K562 (cell line): ENCODE measurements at regions not wholly inside any gene's neighbourhood (a gene's known extent, or its start where the extent isn't known, plus 50 kb on each side); places are given as distances from the start of the nearest gene placed in this dataset.

Source experiments
- ATAC-seq: fragments of 200-7000 bp; cut with Tn5 transposase; 3 replicates; pipeline ENCODE4 v1.9.1; 2020; ENCODE audit warnings: moderate library complexity
- BruUV-seq: library from RNA; stranded (reverse); fragments of 400-500 nt; replicated peaks from 2 replicates; lab custom pipeline; 2021; lab: Mats Ljungman, UMichigan
- CTCF ChIA-PET: fragments of 300-600 bp; formaldehyde crosslinking; extraction: SDS; loops from one replicate; lab custom pipeline; 2021; ENCODE audit warnings: low intra/inter-chr PET ratio; lab: Yijun Ruan, JAX
- POLR2A ChIA-PET: fragments of 300-600, 350-650 bp; sonication (Branson Sonifier 250); formaldehyde crosslinking; extraction: SDS; loops from one replicate; lab custom pipeline; 2021; ENCODE audit warnings: antibody characterized with exemption, inconsistent platforms; lab: Yijun Ruan, JAX
- DNase-seq, 4 experiments: peaks; one replicate each; pipeline versions ENCODE4 v3.0.0 to v3.0.0-alpha.2; 2011 to 2018; ENCODE audit warnings: low spot score in 3 of 4, mixed read lengths in 3 of 4; ENCODE audit errors: extremely low read depth in 1 of 4
- FAIRE-seq: peaks from 2 replicates; lab custom pipeline; 2011; peaks lifted over from hg19 to GRCh38; lab: Jason Lieb, UNC
- H2AFZ ChIP-seq: 2 replicates; pipeline ENCODE4 v1.6.0; 2011; ENCODE audit warnings: low read depth, low read length, control low read depth, inconsistent platforms
- H3K27ac ChIP-seq: fragments of 200-600 bp; 3 replicates; pipeline ENCODE4 v1.8.0; 2011; ENCODE audit warnings: low read depth, mild to moderate bottlenecking, control low read depth, inconsistent platforms, low read length, moderate library complexity, mixed read lengths; ENCODE audit errors: extremely low read depth
- H3K27me3 ChIP-seq, 2 experiments: fragments of 300-600 bp in 1 of 2; 2 replicates in 1 of 2; 3 replicates in 1 of 2; pipeline versions ENCODE4 v1.6.0 to v1.8.0; 2011; ENCODE audit warnings: inconsistent platforms in 2 of 2, low read length in 2 of 2, mild to moderate bottlenecking in 1 of 2, mixed read lengths in 1 of 2, moderate library complexity in 1 of 2; ENCODE audit not compliant: control insufficient read depth in 2 of 2, insufficient read depth in 2 of 2
- H3K36me3 ChIP-seq: fragments of 300-600 bp; 3 replicates; pipeline ENCODE4 v1.8.0; 2011; ENCODE audit warnings: mild to moderate bottlenecking, low read length, inconsistent platforms; ENCODE audit not compliant: control insufficient read depth, insufficient read depth
- H3K4me1 ChIP-seq, 2 experiments: fragments of 200-600 bp in 1 of 2; replicated peaks in 1 of 2; 2 replicates in 1 of 2; 3 replicates in 1 of 2; pipeline versions ENCODE4 v1.5.1 to v1.8.0; 2011; ENCODE audit warnings: inconsistent platforms in 2 of 2, low read length in 2 of 2, mild to moderate bottlenecking in 1 of 2, mixed read lengths in 1 of 2, moderate library complexity in 1 of 2; ENCODE audit not compliant: control insufficient read depth in 2 of 2, insufficient read depth in 2 of 2
- H3K4me2 ChIP-seq: 2 replicates; pipeline ENCODE4 v1.6.1; 2011; ENCODE audit warnings: low read length, control low read depth, inconsistent platforms, mixed read lengths; ENCODE audit not compliant: insufficient read depth
- H3K4me3 ChIP-seq: fragments of 200-600 bp; sonication (generic), shearing (Covaris generic); 2 replicates; pipeline ENCODE4 v1.5.1; 2016; ENCODE audit warnings: control low read depth, inconsistent platforms
- H3K79me2 ChIP-seq: fragments of 200-600 bp; 3 replicates; pipeline ENCODE4 v1.8.0; 2011; ENCODE audit warnings: low read length, inconsistent platforms; ENCODE audit not compliant: control insufficient read depth, insufficient read depth
- H3K9ac ChIP-seq, 2 experiments: 2 replicates each; pipeline versions ENCODE4 v1.6.0 to v1.6.1; 2011; ENCODE audit warnings: low read depth in 2 of 2, low read length in 2 of 2, control low read depth in 1 of 2, inconsistent platforms in 1 of 2, mild to moderate bottlenecking in 1 of 2, mixed read lengths in 1 of 2; ENCODE audit not compliant: insufficient read depth in 1 of 2
- H3K9me1 ChIP-seq: one replicate; pipeline ENCODE4 v1.6.0; 2011; ENCODE audit warnings: inconsistent platforms, mild to moderate bottlenecking, low read length, moderate library complexity; ENCODE audit not compliant: control insufficient read depth, insufficient read depth
- H3K9me3 ChIP-seq: replicated peaks from 2 replicates; pipeline ENCODE4 v1.5.1; 2011; ENCODE audit warnings: low read depth, low read length, inconsistent platforms; ENCODE audit not compliant: control insufficient read depth, insufficient read depth
- H4K20me1 ChIP-seq: replicated peaks from 2 replicates; pipeline ENCODE4 v1.6.1; 2011; ENCODE audit warnings: low read length, inconsistent platforms, mixed read lengths; ENCODE audit not compliant: control insufficient read depth, insufficient read depth
- E2F3 ChIP-seq: fragments of 250-450 bp; sonication (Bioruptor Pico); IDR thresholded peaks from 2 replicates; pipeline ENCODE4 v1.4.0; 2020; ENCODE audit warnings: mild to moderate bottlenecking
- GABPB1 ChIP-seq: sonication (generic); formaldehyde crosslinking; IDR thresholded peaks from 2 replicates; pipeline ENCODE4 v1.8.0; 2022; ENCODE audit warnings: mild to moderate bottlenecking, missing genetic modification reagents
- MBD1 ChIP-seq: fragments of 250-450 bp; sonication (Bioruptor Pico); IDR thresholded peaks from 2 replicates; pipeline ENCODE4 v1.8.0; 2022; ENCODE audit warnings: inconsistent platforms
- SIN3A ChIP-seq, 2 experiments: fragments of 150-350 bp in 1 of 2; IDR thresholded peaks; 2 replicates each; pipeline ENCODE4 v1.6.1; 2011 to 2016; ENCODE audit warnings: borderline replicate concordance in 2 of 2, low read depth in 2 of 2, low read length in 2 of 2, mild to moderate bottlenecking in 2 of 2, moderate library complexity in 2 of 2; ENCODE audit not compliant: control insufficient read depth in 1 of 2
- TAF1 ChIP-seq: IDR thresholded peaks from 2 replicates; pipeline ENCODE4 v1.6.1; 2011; ENCODE audit warnings: mild to moderate bottlenecking, low read length, moderate library complexity; ENCODE audit not compliant: insufficient read depth, control insufficient read depth, severe bottlenecking; ENCODE audit errors: extremely low read depth
- ZFP30 ChIP-seq: fragments of 250-450 bp; sonication (Bioruptor Pico); IDR thresholded peaks from 2 replicates; pipeline ENCODE4 v1.8.0; 2022; ENCODE audit warnings: moderate library complexity, mild to moderate bottlenecking, inconsistent platforms, borderline replicate concordance
- ZNF764 ChIP-seq: fragments of 250-450 bp; sonication (Bioruptor Pico); IDR thresholded peaks from 2 replicates; pipeline ENCODE4 v1.4.0; 2020; ENCODE audit warnings: low read depth, mild to moderate bottlenecking, moderate library complexity
- WGBS: fragments of 100-300 bp; shearing (Covaris generic); methylation state at CpG from one replicate; pipeline ENCODE4 v1.1.6; 2016; ENCODE audit warnings: low coverage, mixed read lengths; ENCODE audit not compliant: insufficient coverage; ENCODE audit errors: missing lambda C conversion rate; 5-methylcytosine and 5-hydroxymethylcytosine counted together
- in situ Hi-C: fragments of 300-500 bp; cut with MboI; formaldehyde crosslinking; loops from 4 replicates; pipeline ENCODE4 v1.15.0; 2018; ENCODE audit warnings: inconsistent platforms, mixed read lengths
- intact Hi-C: fragments of 100-400 bp; cut with micrococcal nuclease; formaldehyde crosslinking; loops from 2 replicates; pipeline ENCODE4 v1.14.2; 2022

GRCh38 chr10:10132009-10132408, 885.7 kb upstream of the CELF2 start:
- H3K4me1 ChIP-seq: no peaks in the 10 kb centered on the region
- no peaks in the 10 kb centered on the region for H3K9me1 ChIP-seq
- H3K4me3 ChIP-seq: no peak overlapping the region
- no peaks in the 10 kb centered on the region for H3K79me2 ChIP-seq
- intact Hi-C loops (no loop called here), in situ Hi-C loops (no loop called here)
- FAIRE-seq (no peak), DNase-seq (no peak), ATAC-seq (no peak)
- H2AFZ ChIP-seq: no peak overlapping the region
- no peaks in the 10 kb centered on the region for H3K27me3 ChIP-seq
- ChIA-PET CTCF (no interaction called here), POLR2A (no interaction called here)
- TF ChIP-seq E2F3 (CRISPR knock-in tag) (no peak), SIN3A (IDR thresholded peaks at IDR 0.05; ENCODE audit: borderline replicate concordance in 2 of 2, control insufficient read depth in 1 of 2, low read depth in 2 of 2, low read length in 2 of 2) (no peak), ZNF764 (CRISPR knock-in tag) (no peak), TAF1 (no peak), MBD1 (CRISPR knock-in tag) (no peak), ZFP30 (CRISPR knock-in tag) (no peak), GABPB1 (CRISPR knock-in tag) (no peak)
- no peak overlapping the region for H3K4me2 ChIP-seq
- no peaks in the 10 kb centered on the region for H3K36me3 ChIP-seq
- no peaks in the 10 kb centered on the region for H4K20me1 ChIP-seq
- H3K9me3 ChIP-seq: no peaks in the 10 kb centered on the region; the same call in 1 of the 2 replicates
- no TSS peak for BruUV-seq
- no peak overlapping the region for H3K9ac ChIP-seq
- WGBS: 0% methylated on average over 1 of the region's 1 CpG
- no peak overlapping the region for H3K27ac ChIP-seq
